HEK293 (cell line): ENCODE measurements at regions not wholly inside any gene's neighbourhood (a gene's known extent, or its start where the extent isn't known, plus 50 kb on each side); places are given as distances from the start of the nearest gene placed in this dataset.

ENCODE experiments used
- CTCF ChIA-PET: fragments of 350-600 bp; formaldehyde crosslinking; extraction: SDS; loops from one replicate; lab custom pipeline; 2021; ENCODE audit warnings: antibody characterized with exemption; lab: Yijun Ruan, JAX
- POLR2A ChIA-PET: fragments of 300-600 bp; formaldehyde crosslinking; extraction: SDS; loops from one replicate; lab custom pipeline; 2020; ENCODE audit warnings: antibody characterized with exemption, inconsistent platforms; lab: Yijun Ruan, JAX
- H3K27ac ChIP-seq: fragments of 200-500 bp; sonication (Bioruptor generic); 2 replicates; pipeline ENCODE4 v1.5.1; 2014; ENCODE audit warnings: low read depth, low read length, control low read depth, inconsistent platforms; ENCODE audit errors: extremely low read depth
- H3K36me3 ChIP-seq, 2 experiments: fragments of 200-500 bp in 1 of 2; sonication (Bioruptor generic) in 1 of 2; 1 replicate in 1 of 2; 2 replicates in 1 of 2; pipeline ENCODE4 v1.5.1; 2014 to 2017; ENCODE audit warnings: inconsistent platforms in 2 of 2, low read length in 2 of 2; ENCODE audit not compliant: control insufficient read depth in 2 of 2, insufficient read depth in 1 of 2
- H3K4me1 ChIP-seq: fragments of 200-500 bp; sonication (Bioruptor generic); 2 replicates; pipeline ENCODE4 v1.5.1; 2014; ENCODE audit warnings: mild to moderate bottlenecking, low read length, inconsistent platforms; ENCODE audit not compliant: control insufficient read depth, insufficient read depth
- H3K4me3 ChIP-seq: 2 replicates; pipeline ENCODE4 v1.5.1; 2011; ENCODE audit warnings: low read depth, mild to moderate bottlenecking, control low read depth, low read length, moderate library complexity
- H3K9me3 ChIP-seq: fragments of 200-500 bp; sonication (Bioruptor generic); 2 replicates; pipeline ENCODE4 v1.5.1; 2014; ENCODE audit warnings: low read depth, low read length, inconsistent platforms; ENCODE audit not compliant: control insufficient read depth, insufficient read depth
- GFI1B ChIP-seq: fragments of 450-650 bp; formaldehyde crosslinking; IDR thresholded peaks from 2 replicates; pipeline ENCODE4 v1.5.1; 2016; ENCODE audit warnings: missing biosample characterization, missing genetic modification characterization
- INSM2 ChIP-seq: fragments of 450-650 bp; formaldehyde crosslinking; IDR thresholded peaks from 2 replicates; pipeline ENCODE4 v1.5.1; 2016; ENCODE audit warnings: missing biosample characterization, missing genetic modification characterization
- KLF16 ChIP-seq: fragments of 450-650 bp; formaldehyde crosslinking; IDR thresholded peaks from 2 replicates; pipeline ENCODE4 v1.5.1; 2017; ENCODE audit warnings: missing biosample characterization, missing genetic modification characterization
- KLF8 ChIP-seq: fragments of 450-650 bp; formaldehyde crosslinking; IDR thresholded peaks from 2 replicates; pipeline ENCODE4 v1.5.1; 2016; ENCODE audit warnings: missing biosample characterization, missing genetic modification characterization
- TCF7L2 ChIP-seq: IDR thresholded peaks from 2 replicates; pipeline ENCODE4 v1.6.1; 2011; ENCODE audit warnings: low read depth, mild to moderate bottlenecking, inconsistent platforms, low read length, moderate library complexity, borderline replicate concordance
- ZBTB8A ChIP-seq: fragments of 450-650 bp; formaldehyde crosslinking; IDR thresholded peaks from 2 replicates; pipeline ENCODE4 v1.5.1; 2016; ENCODE audit warnings: missing biosample characterization, missing genetic modification characterization
- ZEB2 ChIP-seq: fragments of 450-650 bp; formaldehyde crosslinking; IDR thresholded peaks from 2 replicates; pipeline ENCODE4 v1.5.1; 2016; ENCODE audit warnings: missing biosample characterization, missing genetic modification characterization
- ZFP69B ChIP-seq: fragments of 450-650 bp; formaldehyde crosslinking; IDR thresholded peaks from 2 replicates; pipeline ENCODE4 v1.5.1; 2016; ENCODE audit warnings: missing biosample characterization, missing genetic modification characterization
- ZNF155 ChIP-seq: fragments of 450-650 bp; formaldehyde crosslinking; IDR thresholded peaks from 2 replicates; pipeline ENCODE4 v1.5.1; 2016; ENCODE audit warnings: missing biosample characterization, missing genetic modification characterization
- ZNF169 ChIP-seq: fragments of 450-650 bp; formaldehyde crosslinking; IDR thresholded peaks from 2 replicates; pipeline ENCODE4 v1.5.1; 2016; ENCODE audit warnings: missing biosample characterization, missing genetic modification characterization
- ZNF24 ChIP-seq: fragments of 450-650 bp; formaldehyde crosslinking; IDR thresholded peaks from 2 replicates; pipeline ENCODE4 v1.5.1; 2016; ENCODE audit warnings: missing biosample characterization, missing genetic modification characterization
- ZNF266 ChIP-seq: fragments of 450-650 bp; formaldehyde crosslinking; IDR thresholded peaks from 2 replicates; pipeline ENCODE4 v1.5.1; 2016; ENCODE audit warnings: missing biosample characterization, missing genetic modification characterization, low read depth
- ZNF292 ChIP-seq: fragments of 450-650 bp; formaldehyde crosslinking; IDR thresholded peaks from 2 replicates; pipeline ENCODE4 v1.5.1; 2016; ENCODE audit warnings: low read depth, missing biosample characterization, missing genetic modification characterization, borderline replicate concordance
- ZNF324 ChIP-seq: fragments of 450-650 bp; formaldehyde crosslinking; IDR thresholded peaks from 2 replicates; pipeline ENCODE4 v1.5.1; 2016; ENCODE audit warnings: missing biosample characterization, missing genetic modification characterization
- ZNF354C ChIP-seq: fragments of 450-650 bp; formaldehyde crosslinking; IDR thresholded peaks from 2 replicates; pipeline ENCODE4 v1.5.1; 2016; ENCODE audit warnings: missing biosample characterization, missing genetic modification characterization, low read depth, borderline replicate concordance
- ZNF404 ChIP-seq: fragments of 450-650 bp; formaldehyde crosslinking; IDR thresholded peaks from 2 replicates; pipeline ENCODE4 v1.5.1; 2017; ENCODE audit warnings: missing biosample characterization, missing genetic modification characterization
- ZNF48 ChIP-seq: fragments of 450-650 bp; formaldehyde crosslinking; IDR thresholded peaks from 2 replicates; pipeline ENCODE4 v1.5.1; 2016; ENCODE audit warnings: missing biosample characterization, missing genetic modification characterization
- ZNF510 ChIP-seq: fragments of 450-650 bp; formaldehyde crosslinking; IDR thresholded peaks from 2 replicates; pipeline ENCODE4 v1.5.1; 2018; ENCODE audit warnings: mild to moderate bottlenecking, missing genetic modification characterization, missing biosample characterization; ENCODE audit not compliant: insufficient replicate concordance
- ZNF561 ChIP-seq: fragments of 450-650 bp; IDR thresholded peaks from 2 replicates; pipeline ENCODE4 v1.5.1; 2018; ENCODE audit warnings: missing biosample characterization, missing genetic modification characterization, borderline replicate concordance
- ZNF626 ChIP-seq: fragments of 450-650 bp; sonication (Bioruptor Pico); formaldehyde crosslinking; IDR thresholded peaks from 2 replicates; pipeline ENCODE4 v1.5.1; 2018; ENCODE audit warnings: missing biosample characterization, missing genetic modification characterization, inconsistent platforms
- ZNF776 ChIP-seq: fragments of 450-650 bp; formaldehyde crosslinking; IDR thresholded peaks from 2 replicates; pipeline ENCODE4 v1.5.0; 2017; ENCODE audit warnings: missing biosample characterization, missing genetic modification characterization, borderline replicate concordance
- ZNF837 ChIP-seq: fragments of 450-650 bp; formaldehyde crosslinking; IDR thresholded peaks from 2 replicates; pipeline ENCODE4 v1.5.1; 2016; ENCODE audit warnings: missing biosample characterization, missing genetic modification characterization
- ZSCAN18 ChIP-seq: fragments of 450-650 bp; formaldehyde crosslinking; IDR thresholded peaks from 2 replicates; pipeline ENCODE4 v1.5.1; 2016; ENCODE audit warnings: missing biosample characterization, missing genetic modification characterization
- TF ChIP-seq, protein P1 (sequence below): fragments of 450-650 bp; formaldehyde crosslinking; IDR thresholded peaks from 2 replicates; pipeline ENCODE4 v1.5.1; 2017; ENCODE audit warnings: missing biosample characterization, missing genetic modification characterization
- TF ChIP-seq, protein P2 (sequence below): fragments of 450-650 bp; formaldehyde crosslinking; IDR thresholded peaks from 2 replicates; pipeline ENCODE4 v1.5.1; 2016; ENCODE audit warnings: missing biosample characterization, missing genetic modification characterization, low read depth
- TF ChIP-seq, protein P3 (sequence below): fragments of 450-650 bp; formaldehyde crosslinking; IDR thresholded peaks from 2 replicates; pipeline ENCODE4 v1.5.1; 2017; ENCODE audit warnings: missing biosample characterization, missing genetic modification characterization

- TF ChIP-seq, protein P1, sequence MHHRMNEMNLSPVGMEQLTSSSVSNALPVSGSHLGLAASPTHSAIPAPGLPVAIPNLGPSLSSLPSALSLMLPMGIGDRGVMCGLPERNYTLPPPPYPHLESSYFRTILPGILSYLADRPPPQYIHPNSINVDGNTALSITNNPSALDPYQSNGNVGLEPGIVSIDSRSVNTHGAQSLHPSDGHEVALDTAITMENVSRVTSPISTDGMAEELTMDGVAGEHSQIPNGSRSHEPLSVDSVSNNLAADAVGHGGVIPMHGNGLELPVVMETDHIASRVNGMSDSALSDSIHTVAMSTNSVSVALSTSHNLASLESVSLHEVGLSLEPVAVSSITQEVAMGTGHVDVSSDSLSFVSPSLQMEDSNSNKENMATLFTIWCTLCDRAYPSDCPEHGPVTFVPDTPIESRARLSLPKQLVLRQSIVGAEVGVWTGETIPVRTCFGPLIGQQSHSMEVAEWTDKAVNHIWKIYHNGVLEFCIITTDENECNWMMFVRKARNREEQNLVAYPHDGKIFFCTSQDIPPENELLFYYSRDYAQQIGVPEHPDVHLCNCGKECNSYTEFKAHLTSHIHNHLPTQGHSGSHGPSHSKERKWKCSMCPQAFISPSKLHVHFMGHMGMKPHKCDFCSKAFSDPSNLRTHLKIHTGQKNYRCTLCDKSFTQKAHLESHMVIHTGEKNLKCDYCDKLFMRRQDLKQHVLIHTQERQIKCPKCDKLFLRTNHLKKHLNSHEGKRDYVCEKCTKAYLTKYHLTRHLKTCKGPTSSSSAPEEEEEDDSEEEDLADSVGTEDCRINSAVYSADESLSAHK (tag by site-specific recombination): no peak
- no peak for TF ChIP-seq KLF16 (tag by site-specific recombination)
- TF ChIP-seq ZNF292 (tag by site-specific recombination): no peak
- TF ChIP-seq ZNF169 (tag by site-specific recombination): no peak
- no peak for TF ChIP-seq ZBTB8A (tag by site-specific recombination)
- TF ChIP-seq, protein P2, sequence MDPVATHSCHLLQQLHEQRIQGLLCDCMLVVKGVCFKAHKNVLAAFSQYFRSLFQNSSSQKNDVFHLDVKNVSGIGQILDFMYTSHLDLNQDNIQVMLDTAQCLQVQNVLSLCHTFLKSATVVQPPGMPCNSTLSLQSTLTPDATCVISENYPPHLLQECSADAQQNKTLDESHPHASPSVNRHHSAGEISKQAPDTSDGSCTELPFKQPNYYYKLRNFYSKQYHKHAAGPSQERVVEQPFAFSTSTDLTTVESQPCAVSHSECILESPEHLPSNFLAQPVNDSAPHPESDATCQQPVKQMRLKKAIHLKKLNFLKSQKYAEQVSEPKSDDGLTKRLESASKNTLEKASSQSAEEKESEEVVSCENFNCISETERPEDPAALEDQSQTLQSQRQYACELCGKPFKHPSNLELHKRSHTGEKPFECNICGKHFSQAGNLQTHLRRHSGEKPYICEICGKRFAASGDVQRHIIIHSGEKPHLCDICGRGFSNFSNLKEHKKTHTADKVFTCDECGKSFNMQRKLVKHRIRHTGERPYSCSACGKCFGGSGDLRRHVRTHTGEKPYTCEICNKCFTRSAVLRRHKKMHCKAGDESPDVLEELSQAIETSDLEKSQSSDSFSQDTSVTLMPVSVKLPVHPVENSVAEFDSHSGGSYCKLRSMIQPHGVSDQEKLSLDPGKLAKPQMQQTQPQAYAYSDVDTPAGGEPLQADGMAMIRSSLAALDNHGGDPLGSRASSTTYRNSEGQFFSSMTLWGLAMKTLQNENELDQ: no peak
Observed at GRCh38 chr6:154595538-154595937, 85.1 kb upstream of the CNKSR3 start (continued).

DNA sequence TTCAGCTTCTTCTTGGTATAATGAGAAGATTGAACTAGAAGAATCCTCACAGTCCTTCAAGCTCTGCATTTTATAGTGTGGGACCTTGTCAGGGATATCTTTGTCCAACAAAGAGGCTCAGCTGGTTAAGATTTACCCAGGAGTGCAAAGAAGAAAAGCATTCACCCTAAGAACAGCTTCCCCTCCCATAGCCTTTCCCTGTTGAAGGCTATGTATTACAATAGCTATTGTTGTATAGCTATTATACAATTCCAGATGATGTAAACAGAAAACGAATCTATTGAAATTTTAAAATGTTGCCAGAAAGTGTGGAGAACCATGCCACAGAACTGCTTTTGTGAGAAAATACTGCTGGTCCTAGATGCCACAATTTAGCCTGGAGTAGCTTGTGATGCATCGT, 85.5 kb upstream of the CNKSR3 start:
- ChIA-PET POLR2A (no interaction called here), CTCF (interaction anchor here (0.6 to 1.1 kb wide), 6 partner anchors 11 to 681 kb away, joined by 3 to 6 read pairs (median 3); no protein-coding TSS in a partner anchor)
- Histone ChIP-seq H3K9me3 (no peaks in the 10 kb centered on the region), H3K27ac (no peak overlapping the region), H3K4me1 (0 out of 2 replicates have a peak, but pooled peaks cover 3% of the 10 kb centered on the region), H3K36me3 (no peaks in the 10 kb centered on the region), H3K4me3 (no peak overlapping the region)
- TF ChIP-seq ZNF561 (no peak), ZNF324 (tag by site-specific recombination) (no peak), ZNF266 (tag by site-specific recombination) (no peak), GFI1B (tag by site-specific recombination) (no peak), ZEB2 (no peak), TCF7L2 (no peak), ZSCAN18 (tag by site-specific recombination) (no peak), ZNF48 (tag by site-specific recombination) (no peak), ZFP69B (tag by site-specific recombination) (no peak), ZNF626 (tag by site-specific recombination) (no peak), KLF8 (tag by site-specific recombination) (no peak), ZNF354C (tag by site-specific recombination) (no peak), ZNF837 (tag by site-specific recombination) (no peak), ZNF776 (tag by site-specific recombination) (no peak), ZNF24 (no peak), ZNF155 (tag by site-specific recombination) (no peak), INSM2 (tag by site-specific recombination) (no peak), ZNF510 (tag by site-specific recombination) (no peak), ZNF404 (no peak)
- TF ChIP-seq, protein P3, sequence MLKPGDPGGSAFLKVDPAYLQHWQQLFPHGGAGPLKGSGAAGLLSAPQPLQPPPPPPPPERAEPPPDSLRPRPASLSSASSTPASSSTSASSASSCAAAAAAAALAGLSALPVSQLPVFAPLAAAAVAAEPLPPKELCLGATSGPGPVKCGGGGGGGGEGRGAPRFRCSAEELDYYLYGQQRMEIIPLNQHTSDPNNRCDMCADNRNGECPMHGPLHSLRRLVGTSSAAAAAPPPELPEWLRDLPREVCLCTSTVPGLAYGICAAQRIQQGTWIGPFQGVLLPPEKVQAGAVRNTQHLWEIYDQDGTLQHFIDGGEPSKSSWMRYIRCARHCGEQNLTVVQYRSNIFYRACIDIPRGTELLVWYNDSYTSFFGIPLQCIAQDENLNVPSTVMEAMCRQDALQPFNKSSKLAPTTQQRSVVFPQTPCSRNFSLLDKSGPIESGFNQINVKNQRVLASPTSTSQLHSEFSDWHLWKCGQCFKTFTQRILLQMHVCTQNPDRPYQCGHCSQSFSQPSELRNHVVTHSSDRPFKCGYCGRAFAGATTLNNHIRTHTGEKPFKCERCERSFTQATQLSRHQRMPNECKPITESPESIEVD (tag by site-specific recombination): no peak
